ENCODE measurements at regions not wholly inside any gene's neighbourhood (a gene's known extent, or its start where the extent isn't known, plus 50 kb on each side); places are given as distances from the start of the nearest gene placed in this dataset.

DNA sequence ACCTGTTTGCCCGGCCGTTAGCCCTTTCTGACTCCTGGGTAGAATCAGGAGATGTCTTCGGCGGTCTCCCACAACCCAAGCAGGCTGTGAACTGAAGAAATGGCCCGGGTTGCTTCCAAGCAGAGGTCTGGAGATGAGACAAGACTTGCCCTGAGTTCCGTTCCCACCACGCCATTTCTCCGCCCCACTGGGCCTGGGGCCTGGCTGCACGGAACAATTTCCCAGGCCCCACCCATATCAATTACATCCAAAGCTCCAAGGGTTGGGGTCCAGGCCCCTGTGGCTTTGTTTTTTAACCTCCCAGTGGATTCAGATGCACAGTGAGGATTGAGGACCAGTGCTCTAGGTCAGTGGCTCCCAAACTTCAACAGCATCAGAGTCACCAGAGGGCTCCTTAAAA is 214.5 kb upstream of the ARID1B start:
- H3K27ac Mint-ChIP-seq: no peak overlapping the region
- intact Hi-C loops (cut with micrococcal nuclease): loop anchor here (5.0 to 10.0 kb wide), 6 partner anchors 122 to 1235 kb away; partner anchors contain the start of gene ARID1B
- peaks cover 7% of the 10 kb centered on the region for H3K4me1 Mint-ChIP-seq (ENCODE audit: low read depth)
- peaks cover 4% of the 10 kb centered on the region for H3K9me3 Mint-ChIP-seq
- no peaks in the 10 kb centered on the region for H3K36me3 Mint-ChIP-seq (ENCODE audit: low read depth)
- no peak for DNase-seq (ENCODE audit: low spot score)
- no peaks in the 10 kb centered on the region for H3K27me3 Mint-ChIP-seq (ENCODE audit: low read depth)
- H3K4me3 Mint-ChIP-seq (ENCODE audit: low read depth): no peak overlapping the region

DNA sequence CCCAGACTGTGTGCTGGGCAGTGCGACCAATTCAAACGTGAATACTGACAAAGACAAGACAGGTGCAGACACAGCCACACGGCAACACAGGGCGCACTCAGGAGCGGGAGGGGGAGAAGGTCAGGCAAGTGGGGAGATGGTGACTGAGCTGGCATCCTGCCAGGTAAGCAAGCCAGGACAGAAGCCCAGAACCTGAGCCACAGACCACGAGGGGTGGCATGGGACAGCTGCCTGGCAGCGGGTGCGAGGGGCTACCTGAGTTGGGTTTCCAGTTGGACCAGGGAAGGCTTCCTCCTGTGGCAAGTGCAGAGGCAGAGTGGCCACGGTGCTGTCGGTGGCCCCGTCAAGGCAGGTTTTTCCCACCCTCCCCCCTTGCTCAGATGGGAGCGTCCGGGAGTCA is 215.2 kb upstream of the ARID1B start:
- DNase-seq (ENCODE audit: low spot score): no peak
- Mint-ChIP-seq H3K4me1 (ENCODE audit: low read depth) (peaks cover 7% of the 10 kb centered on the region), H3K4me3 (ENCODE audit: low read depth) (no peak overlapping the region), H3K27me3 (ENCODE audit: low read depth) (no peaks in the 10 kb centered on the region), H3K36me3 (ENCODE audit: low read depth) (no peaks in the 10 kb centered on the region), H3K27ac (no peak overlapping the region), H3K9me3 (peaks cover 4% of the 10 kb centered on the region)
- intact Hi-C loops (cut with micrococcal nuclease): loop anchor here (5.0 to 10.0 kb wide), 6 partner anchors 123 to 1235 kb away; partner anchors contain the start of gene ARID1B

GRCh38 chr6:156560476-156560875 is 216.7 kb upstream of the ARID1B start:
- peaks cover 7% of the 10 kb centered on the region for H3K4me1 Mint-ChIP-seq (ENCODE audit: low read depth)
- H3K9me3 Mint-ChIP-seq: peaks cover 4% of the 10 kb centered on the region
- intact Hi-C loops (cut with micrococcal nuclease): loop anchor here (5.0 to 10.0 kb wide), 6 partner anchors 124 to 1233 kb away; partner anchors contain the start of gene ARID1B
- no peak for DNase-seq (ENCODE audit: low spot score)
- no peaks in the 10 kb centered on the region for H3K27me3 Mint-ChIP-seq (ENCODE audit: low read depth)
- H3K4me3 Mint-ChIP-seq (ENCODE audit: low read depth): no peak overlapping the region
- H3K36me3 Mint-ChIP-seq (ENCODE audit: low read depth): no peaks in the 10 kb centered on the region
- H3K27ac Mint-ChIP-seq: no peak overlapping the region

- no peak for DNase-seq (ENCODE audit: low spot score)
- intact Hi-C loops (cut with micrococcal nuclease): no loop called here
- Mint-ChIP-seq H3K9me3 (peaks cover 4% of the 10 kb centered on the region), H3K4me3 (ENCODE audit: low read depth) (no peak overlapping the region), H3K36me3 (ENCODE audit: low read depth) (no peaks in the 10 kb centered on the region), H3K27me3 (ENCODE audit: low read depth) (no peaks in the 10 kb centered on the region), H3K27ac (no peak overlapping the region), H3K4me1 (ENCODE audit: low read depth) (peaks cover 2% of the 10 kb centered on the region)
These were observed 218.0 kb upstream of the ARID1B start for GRCh38 chr6:156559162-156559690.

DNA sequence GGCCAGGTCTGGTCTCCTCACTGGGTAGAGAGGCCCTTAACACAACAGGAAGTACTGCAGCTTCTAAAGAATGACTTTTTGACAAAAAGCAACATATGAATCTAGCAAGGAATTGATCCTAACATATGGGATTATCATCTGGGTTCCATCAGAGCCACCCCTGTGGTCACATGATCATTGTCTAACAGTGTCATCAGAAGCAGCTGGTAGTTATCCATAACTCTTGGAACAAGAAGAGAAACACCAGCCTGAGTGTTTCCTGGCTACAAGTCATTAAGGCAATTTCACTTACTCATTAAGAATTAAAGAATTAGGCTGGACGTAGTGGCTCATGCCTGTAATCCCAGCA is 219.3 kb upstream of the ARID1B start:
- DNase-seq (ENCODE audit: low spot score): no peak
- Mint-ChIP-seq H3K4me3 (ENCODE audit: low read depth) (no peak overlapping the region), H3K27ac (no peak overlapping the region), H3K9me3 (peaks cover 4% of the 10 kb centered on the region), H3K27me3 (ENCODE audit: low read depth) (no peaks in the 10 kb centered on the region), H3K4me1 (ENCODE audit: low read depth) (no peaks in the 10 kb centered on the region), H3K36me3 (ENCODE audit: low read depth) (no peaks in the 10 kb centered on the region)
- intact Hi-C loops (cut with micrococcal nuclease): no loop called here

- no peaks in the 10 kb centered on the region for H3K27me3 Mint-ChIP-seq (ENCODE audit: low read depth)
- intact Hi-C loops (cut with micrococcal nuclease): no loop called here
- no peaks in the 10 kb centered on the region for H3K36me3 Mint-ChIP-seq (ENCODE audit: low read depth)
- no peak overlapping the region for H3K4me3 Mint-ChIP-seq (ENCODE audit: low read depth)
- no peak overlapping the region for H3K27ac Mint-ChIP-seq
- no peak for DNase-seq (ENCODE audit: low spot score)
- peaks cover 4% of the 10 kb centered on the region for H3K9me3 Mint-ChIP-seq
- no peaks in the 10 kb centered on the region for H3K4me1 Mint-ChIP-seq (ENCODE audit: low read depth)
These were observed 219.8 kb upstream of the ARID1B start for GRCh38 chr6:156557251-156557910.

DNA sequence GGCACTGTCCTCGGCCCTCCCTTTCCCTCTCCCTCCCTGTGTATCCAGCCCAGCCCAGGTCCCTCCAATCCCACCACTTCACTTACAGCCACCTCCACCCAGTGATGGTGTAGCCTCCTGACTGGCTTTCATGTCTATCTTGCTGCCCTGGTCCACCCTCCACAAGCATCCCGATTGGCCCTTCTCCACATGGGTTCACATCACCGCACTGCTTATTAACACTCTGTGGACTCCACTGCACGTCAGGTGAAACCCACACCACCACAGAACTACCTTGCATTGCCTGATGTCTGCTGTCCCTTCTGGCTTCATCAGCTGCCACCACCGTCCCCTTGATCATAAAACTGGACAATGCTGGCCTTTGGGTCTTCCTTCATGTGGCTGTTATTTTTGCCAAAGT is 220.4 kb upstream of the ARID1B start:
- no peak overlapping the region for H3K27ac Mint-ChIP-seq
- peaks cover 4% of the 10 kb centered on the region for H3K9me3 Mint-ChIP-seq
- no peak overlapping the region for H3K4me3 Mint-ChIP-seq (ENCODE audit: low read depth)
- no peaks in the 10 kb centered on the region for H3K27me3 Mint-ChIP-seq (ENCODE audit: low read depth)
- no peaks in the 10 kb centered on the region for H3K4me1 Mint-ChIP-seq (ENCODE audit: low read depth)
- H3K36me3 Mint-ChIP-seq (ENCODE audit: low read depth): no peaks in the 10 kb centered on the region
- intact Hi-C loops (cut with micrococcal nuclease): no loop called here
- DNase-seq (ENCODE audit: low spot score): no peak

- Mint-ChIP-seq H3K27ac (no peak overlapping the region), H3K4me1 (ENCODE audit: low read depth) (no peaks in the 10 kb centered on the region), H3K27me3 (ENCODE audit: low read depth) (no peaks in the 10 kb centered on the region), H3K4me3 (ENCODE audit: low read depth) (no peak overlapping the region), H3K9me3 (no peaks in the 10 kb centered on the region), H3K36me3 (ENCODE audit: low read depth) (no peaks in the 10 kb centered on the region)
- intact Hi-C loops (cut with micrococcal nuclease): no loop called here
- DNase-seq (ENCODE audit: low spot score): no peak
These were observed 222.1 kb upstream of the ARID1B start for GRCh38 chr6:156555116-156555515.

- Mint-ChIP-seq H3K4me1 (ENCODE audit: low read depth) (no peaks in the 10 kb centered on the region), H3K27me3 (ENCODE audit: low read depth) (no peaks in the 10 kb centered on the region), H3K4me3 (ENCODE audit: low read depth) (no peak overlapping the region), H3K9me3 (no peaks in the 10 kb centered on the region), H3K27ac (no peak overlapping the region), H3K36me3 (ENCODE audit: low read depth) (no peaks in the 10 kb centered on the region)
- no peak for DNase-seq (ENCODE audit: low spot score)
- intact Hi-C loops (cut with micrococcal nuclease): no loop called here
These were observed 223.0 kb upstream of the ARID1B start for GRCh38 chr6:156554160-156554559.

- no peak for DNase-seq (ENCODE audit: low spot score)
- intact Hi-C loops (cut with micrococcal nuclease): no loop called here
- Mint-ChIP-seq H3K4me1 (ENCODE audit: low read depth) (no peaks in the 10 kb centered on the region), H3K36me3 (ENCODE audit: low read depth) (no peaks in the 10 kb centered on the region), H3K27ac (no peak overlapping the region), H3K27me3 (ENCODE audit: low read depth) (no peaks in the 10 kb centered on the region), H3K9me3 (no peaks in the 10 kb centered on the region), H3K4me3 (ENCODE audit: low read depth) (no peak overlapping the region)
These were observed 224.3 kb upstream of the ARID1B start for GRCh38 chr6:156552849-156553248.

- no peak for DNase-seq (ENCODE audit: low spot score)
- intact Hi-C loops (cut with micrococcal nuclease): no loop called here
- no peaks in the 10 kb centered on the region for H3K4me1 Mint-ChIP-seq (ENCODE audit: low read depth)
- no peaks in the 10 kb centered on the region for H3K9me3 Mint-ChIP-seq
- no peak overlapping the region for H3K27ac Mint-ChIP-seq
- H3K36me3 Mint-ChIP-seq (ENCODE audit: low read depth): no peaks in the 10 kb centered on the region
- H3K4me3 Mint-ChIP-seq (ENCODE audit: low read depth): no peak overlapping the region
- H3K27me3 Mint-ChIP-seq (ENCODE audit: low read depth): no peaks in the 10 kb centered on the region
These were observed 226.2 kb upstream of the ARID1B start for GRCh38 chr6:156550949-156551348.

GRCh38 chr6:156545931-156546330 is 231.2 kb upstream of the ARID1B start:
- Mint-ChIP-seq H3K27me3 (ENCODE audit: low read depth) (no peaks in the 10 kb centered on the region), H3K36me3 (ENCODE audit: low read depth) (no peaks in the 10 kb centered on the region), H3K4me1 (ENCODE audit: low read depth) (no peaks in the 10 kb centered on the region), H3K9me3 (no peaks in the 10 kb centered on the region), H3K4me3 (ENCODE audit: low read depth) (no peak overlapping the region), H3K27ac (no peak overlapping the region)
- no peak for DNase-seq (ENCODE audit: low spot score)
- intact Hi-C loops (cut with micrococcal nuclease): no loop called here

GRCh38 chr6:156545021-156545420 is 232.2 kb upstream of the ARID1B start:
- Mint-ChIP-seq H3K4me1 (ENCODE audit: low read depth) (no peaks in the 10 kb centered on the region), H3K27ac (no peak overlapping the region)

More at GRCh38 chr6:156545021-156545420, 232.2 kb upstream of the ARID1B start:
- intact Hi-C loops (cut with micrococcal nuclease): no loop called here
- H3K27me3 Mint-ChIP-seq (ENCODE audit: low read depth): no peaks in the 10 kb centered on the region
- no peak overlapping the region for H3K4me3 Mint-ChIP-seq (ENCODE audit: low read depth)
- H3K9me3 Mint-ChIP-seq: no peaks in the 10 kb centered on the region
- no peaks in the 10 kb centered on the region for H3K36me3 Mint-ChIP-seq (ENCODE audit: low read depth)
- no peak for DNase-seq (ENCODE audit: low spot score)

Measured in activated T-helper 2 cell treated with anti-CD3 and anti-CD28 coated beads, Interferon-gamma antibody, Interleukin-2, Interleukin-4, amounts not matched to agents 10 μg/mL and 5 μg/mL and 100 μg/mL, durations not matched to agents 14 hours and 24 hours and 36 hours (primary cell).